ENCODE measurements at regions not wholly inside any gene's neighbourhood (a gene's known extent, or its start where the extent isn't known, plus 50 kb on each side); places are given as distances from the start of the nearest gene placed in this dataset.

GRCh38 chr7:41826641-41827040 is 123.8 kb upstream of the INHBA start:
- TF ChIP-seq CTCF (IDR thresholded peaks at IDR 0.05) (no peak), POLR2A (IDR thresholded peaks at IDR 0.05) (no peak)
